Left lung (tissue), 4 donors: ENCODE measurements at regions not wholly inside any gene's neighbourhood (a gene's known extent, or its start where the extent isn't known, plus 50 kb on each side); places are given as distances from the start of the nearest gene placed in this dataset.

ENCODE experiments used
- ATAC-seq: fragments of 200-7000 bp; cut with Tn5 transposase; one replicate; pipeline ENCODE4 v1.9.1; 2020; ENCODE audit warnings: moderate library complexity
- DNase-seq, 4 donors: peaks; one replicate each; pipeline ENCODE4 v3.0.0-alpha.2; 2013 to 2020
- H3K27ac ChIP-seq, 2 donors: fragments of 200-600 bp; sonication (generic) in 1 of 2; one replicate each; pipeline versions ENCODE4 v1.5.0 to v1.8.0; 2020 to 2021
- H3K27me3 ChIP-seq, 2 donors: fragments of 200-600 bp; sonication (generic) in 1 of 2; one replicate each; pipeline versions ENCODE4 v1.5.0 to v1.8.0; 2020 to 2021
- H3K36me3 ChIP-seq, 2 donors: fragments of 200-600 bp; sonication (generic) in 1 of 2; one replicate each; pipeline versions ENCODE4 v1.5.0 to v1.8.0; 2020 to 2021
- H3K4me1 ChIP-seq, 2 donors: fragments of 200-600 bp; one replicate each; pipeline ENCODE4 v1.8.0; 2021
- H3K4me3 ChIP-seq, 2 donors: fragments of 200-600 bp; sonication (generic) in 1 of 2; one replicate each; pipeline versions ENCODE4 v1.5.0 to v1.8.0; 2020 to 2021; ENCODE audit warnings: mild to moderate bottlenecking in 1 of 2
- H3K9me3 ChIP-seq, 2 donors: fragments of 200-600 bp; sonication (generic) in 1 of 2; one replicate each; pipeline versions ENCODE4 v1.5.0 to v1.8.0; 2020 to 2021
- intact Hi-C, 2 donors: fragments of 100-400 bp; cut with DNase I; formaldehyde crosslinking; loops; one replicate each; pipeline versions ENCODE4 v1.11.2 to v1.14.2; 2022
- TF ChIP-seq, protein P1 (sequence below), 2 donors: fragments of 200-600 bp; sonication (generic) in 1 of 2; IDR thresholded peaks; one replicate each; pipeline versions ENCODE4 v1.5.0 to v1.8.0; 2021; ENCODE audit warnings: antibody characterized with exemption in 2 of 2
- donor health status: DM: no; HTN: yes; CAD: no.
- donor health status: DM: no; HTN: no; CAD: no.

DNA sequence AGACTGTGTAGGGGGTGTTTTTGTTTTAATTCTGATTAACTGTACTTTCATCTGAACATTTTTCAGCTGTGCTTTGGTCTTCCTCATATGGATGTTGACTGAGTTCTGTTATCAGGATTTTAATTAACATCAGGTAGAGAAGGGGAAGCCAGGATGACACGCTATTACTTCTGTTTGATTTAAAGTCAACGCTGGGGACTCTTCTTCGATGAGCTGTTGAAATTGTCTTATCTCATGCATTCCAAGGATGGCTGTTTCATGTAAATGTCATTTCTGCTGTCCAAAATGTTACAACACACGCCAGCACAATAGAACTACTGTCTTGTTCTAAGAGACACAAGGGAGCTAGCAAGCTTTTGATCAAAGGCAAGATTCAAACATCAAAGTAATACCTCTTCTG, 263.3 kb upstream of the CDH5 start:
- intact Hi-C loops = no loop called here
- no peaks in the 10 kb centered on the region for H3K4me1 ChIP-seq
- no peak overlapping the region for H3K27ac ChIP-seq
- TF ChIP-seq, protein P1, sequence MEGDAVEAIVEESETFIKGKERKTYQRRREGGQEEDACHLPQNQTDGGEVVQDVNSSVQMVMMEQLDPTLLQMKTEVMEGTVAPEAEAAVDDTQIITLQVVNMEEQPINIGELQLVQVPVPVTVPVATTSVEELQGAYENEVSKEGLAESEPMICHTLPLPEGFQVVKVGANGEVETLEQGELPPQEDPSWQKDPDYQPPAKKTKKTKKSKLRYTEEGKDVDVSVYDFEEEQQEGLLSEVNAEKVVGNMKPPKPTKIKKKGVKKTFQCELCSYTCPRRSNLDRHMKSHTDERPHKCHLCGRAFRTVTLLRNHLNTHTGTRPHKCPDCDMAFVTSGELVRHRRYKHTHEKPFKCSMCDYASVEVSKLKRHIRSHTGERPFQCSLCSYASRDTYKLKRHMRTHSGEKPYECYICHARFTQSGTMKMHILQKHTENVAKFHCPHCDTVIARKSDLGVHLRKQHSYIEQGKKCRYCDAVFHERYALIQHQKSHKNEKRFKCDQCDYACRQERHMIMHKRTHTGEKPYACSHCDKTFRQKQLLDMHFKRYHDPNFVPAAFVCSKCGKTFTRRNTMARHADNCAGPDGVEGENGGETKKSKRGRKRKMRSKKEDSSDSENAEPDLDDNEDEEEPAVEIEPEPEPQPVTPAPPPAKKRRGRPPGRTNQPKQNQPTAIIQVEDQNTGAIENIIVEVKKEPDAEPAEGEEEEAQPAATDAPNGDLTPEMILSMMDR (IDR thresholded peaks at IDR 0.05) = no peak
- no peaks in the 10 kb centered on the region for H3K9me3 ChIP-seq
- no peaks in the 10 kb centered on the region for H3K36me3 ChIP-seq
- no peak for ATAC-seq
- peaks cover 0 to 6% of the 10 kb centered on the region in 2 donors for H3K27me3 ChIP-seq
- DNase-seq = peak in 2 of 4 donors; percentile 30 to 36
- no peak overlapping the region for H3K4me3 ChIP-seq

GRCh38 chr16:66099306-66099705, 267.2 kb upstream of the CDH5 start:
- Histone ChIP-seq H3K9me3 (no peaks in the 10 kb centered on the region), H3K4me1 (no peaks in the 10 kb centered on the region), H3K27ac (no peak overlapping the region), H3K4me3 (no peak overlapping the region), H3K27me3 (peaks cover 0 to 6% of the 10 kb centered on the region in 2 donors), H3K36me3 (no peaks in the 10 kb centered on the region)
- DNase-seq (no peak), ATAC-seq (no peak)
- TF ChIP-seq, protein P1 (IDR thresholded peaks at IDR 0.05) = no peak
- intact Hi-C loops = no loop called here

DNA sequence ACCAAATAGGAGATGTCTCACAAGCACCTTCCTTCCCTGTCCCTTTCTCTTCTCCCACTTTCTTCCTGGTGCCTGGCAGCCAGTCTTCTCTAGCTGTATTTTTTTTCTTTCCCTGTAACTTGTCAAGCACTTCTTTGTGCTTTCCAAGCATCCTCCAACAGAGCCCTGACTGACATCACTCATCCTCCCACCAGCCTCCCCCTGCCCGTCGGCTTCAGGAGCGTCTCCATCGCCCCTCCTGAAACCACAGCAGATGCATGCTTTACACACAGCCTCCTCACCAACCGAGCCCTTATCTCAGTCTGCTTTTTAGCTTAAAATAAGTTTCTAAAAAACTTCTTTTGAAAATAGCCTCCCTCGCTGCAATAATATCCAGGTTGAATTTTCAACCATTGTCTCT, 268.7 kb upstream of the CDH5 start:
- TF ChIP-seq, protein P1 (IDR thresholded peaks at IDR 0.05) = no peak
- no peak for ATAC-seq

GRCh38 chr16:66095676-66096075, 270.8 kb upstream of the CDH5 start:
- Histone ChIP-seq H3K4me3 (no peak overlapping the region), H3K27ac (no peak overlapping the region), H3K27me3 (peaks cover 0 to 6% of the 10 kb centered on the region in 2 donors), H3K4me1 (peaks cover 0 to 3% of the 10 kb centered on the region in 2 donors), H3K36me3 (no peaks in the 10 kb centered on the region), H3K9me3 (no peaks in the 10 kb centered on the region)
- intact Hi-C loops = no loop called here
- DNase-seq (no peak), ATAC-seq (no peak)
- TF ChIP-seq, protein P1 (IDR thresholded peaks at IDR 0.05) = no peak

More for the DNA sequence above, 268.7 kb upstream of the CDH5 start:
- H3K4me1 ChIP-seq = no peaks in the 10 kb centered on the region
- intact Hi-C loops = no loop called here
- no peak overlapping the region for H3K27ac ChIP-seq
- no peaks in the 10 kb centered on the region for H3K9me3 ChIP-seq
- DNase-seq = no peak
- H3K4me3 ChIP-seq = no peak overlapping the region
- H3K27me3 ChIP-seq = peaks cover 0 to 6% of the 10 kb centered on the region in 2 donors
- H3K36me3 ChIP-seq = no peaks in the 10 kb centered on the region

DNA sequence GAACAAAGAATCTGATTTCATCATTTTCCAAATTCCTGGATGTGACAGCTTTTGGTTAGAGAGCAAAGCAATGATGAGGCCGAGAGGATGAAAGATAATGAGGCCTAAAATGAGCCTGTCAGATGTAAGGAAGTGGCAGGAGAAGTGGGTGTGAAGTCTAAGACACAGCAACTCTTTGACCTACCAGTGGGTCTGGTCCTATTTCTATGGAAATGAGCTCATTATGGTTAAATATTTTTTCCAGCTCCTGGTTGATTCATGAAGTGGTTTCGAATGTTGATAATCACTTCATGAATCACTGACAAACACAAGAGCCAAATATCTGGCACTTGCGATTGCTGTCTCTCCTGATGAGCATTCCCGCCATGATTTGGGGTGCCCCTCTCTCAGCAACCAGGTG, 273.3 kb upstream of the CDH5 start:
- Histone ChIP-seq H3K27me3 (no peaks in the 10 kb centered on the region), H3K9me3 (no peaks in the 10 kb centered on the region), H3K36me3 (no peaks in the 10 kb centered on the region), H3K4me3 (no peak overlapping the region), H3K4me1 (peaks cover 0 to 3% of the 10 kb centered on the region in 2 donors), H3K27ac (no peak overlapping the region)
- intact Hi-C loops = no loop called here
- no peak for DNase-seq
- TF ChIP-seq, protein P1 (IDR thresholded peaks at IDR 0.05) = no peak
- ATAC-seq = no peak
